ENCODE measurements at regions not wholly inside any gene's neighbourhood (a gene's known extent, or its start where the extent isn't known, plus 50 kb on each side); places are given as distances from the start of the nearest gene placed in this dataset.

- H3K27ac ChIP-seq: no peak overlapping the region
- intact Hi-C loops (cut with DNase I): no loop called here
- no peak for TF ChIP-seq CTCF (IDR thresholded peaks at IDR 0.05)
Observed at GRCh38 chr18:11245879-11246278, 96.5 kb upstream of the PIEZO2 start.

DNA sequence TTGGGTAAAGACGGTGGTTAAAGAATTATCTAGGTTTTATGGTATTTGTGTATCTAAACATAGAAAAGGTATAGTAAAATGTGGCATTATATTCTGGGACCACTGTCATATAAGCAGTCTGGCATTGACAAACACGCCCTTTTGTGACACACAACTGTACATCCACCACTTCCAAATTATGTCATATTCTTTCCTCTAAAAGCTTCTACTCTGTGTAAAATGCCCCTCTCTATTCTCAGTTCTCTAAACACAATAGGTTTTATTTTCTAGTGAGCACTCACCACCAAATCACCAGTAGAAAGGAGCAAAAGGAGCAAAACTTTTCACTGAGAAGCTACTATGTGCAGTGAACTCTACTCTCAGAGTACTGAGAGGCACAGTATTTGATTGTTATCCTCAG lies 88.1 kb upstream of the PIEZO2 start:
- H3K36me3 ChIP-seq: no peaks in the 10 kb centered on the region
- no peak overlapping the region for H3K4me3 ChIP-seq
- no peaks in the 10 kb centered on the region for H3K4me1 ChIP-seq
- no peak overlapping the region for H3K27ac ChIP-seq
- TF ChIP-seq CTCF (IDR thresholded peaks at IDR 0.05): no peak
- H3K27me3 ChIP-seq: no peaks in the 10 kb centered on the region
- DNase-seq (ENCODE audit: low spot score in 2 of 2): no peak
- intact Hi-C loops (cut with DNase I): no loop called here
- no peaks in the 10 kb centered on the region for H3K9me3 ChIP-seq

More at GRCh38 chr18:11245879-11246278, 96.5 kb upstream of the PIEZO2 start:
- no peaks in the 10 kb centered on the region for H3K27me3 ChIP-seq
- no peak overlapping the region for H3K4me3 ChIP-seq
- DNase-seq (ENCODE audit: low spot score in 2 of 2): no peak
- H3K9me3 ChIP-seq: no peaks in the 10 kb centered on the region
- H3K4me1 ChIP-seq: peaks cover 0 to 2% of the 10 kb centered on the region in 2 donors
- no peaks in the 10 kb centered on the region for H3K36me3 ChIP-seq

DNA sequence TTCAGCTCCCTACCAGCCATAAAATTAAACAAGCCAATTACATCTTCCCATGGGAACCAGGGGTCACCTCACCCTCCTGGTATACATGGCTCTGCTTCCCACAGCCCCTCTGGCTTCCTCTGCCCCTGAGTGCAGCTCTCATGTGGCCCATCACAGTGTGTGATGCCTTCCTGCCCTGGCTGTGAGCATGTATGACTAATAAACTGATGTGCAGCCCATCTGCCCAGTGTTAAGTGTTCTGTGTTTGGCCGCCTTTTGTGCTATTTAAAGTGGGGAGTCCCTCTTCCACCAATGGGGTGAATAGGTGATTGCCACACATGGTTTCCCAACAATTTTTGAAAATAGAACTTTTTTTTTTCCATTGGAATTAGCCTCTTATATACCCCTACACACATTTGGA lies 87.7 kb upstream of the PIEZO2 start:
- no peaks in the 10 kb centered on the region for H3K4me1 ChIP-seq
- H3K36me3 ChIP-seq: no peaks in the 10 kb centered on the region
- intact Hi-C loops (cut with DNase I): no loop called here
- DNase-seq (ENCODE audit: low spot score in 2 of 2): no peak
- no peaks in the 10 kb centered on the region for H3K27me3 ChIP-seq
- no peak overlapping the region for H3K4me3 ChIP-seq
- no peak for TF ChIP-seq CTCF (IDR thresholded peaks at IDR 0.05)
- no peak overlapping the region for H3K27ac ChIP-seq
- no peaks in the 10 kb centered on the region for H3K9me3 ChIP-seq

- Histone ChIP-seq H3K27ac (no peak overlapping the region), H3K4me1 (no peaks in the 10 kb centered on the region), H3K27me3 (no peaks in the 10 kb centered on the region), H3K4me3 (no peak overlapping the region), H3K9me3 (no peaks in the 10 kb centered on the region), H3K36me3 (no peaks in the 10 kb centered on the region)
- no peak for TF ChIP-seq CTCF (IDR thresholded peaks at IDR 0.05)
- DNase-seq (ENCODE audit: low spot score in 2 of 2): no peak
- intact Hi-C loops (cut with DNase I): no loop called here
Observed at GRCh38 chr18:11224153-11224552, 74.8 kb upstream of the PIEZO2 start.

DNA sequence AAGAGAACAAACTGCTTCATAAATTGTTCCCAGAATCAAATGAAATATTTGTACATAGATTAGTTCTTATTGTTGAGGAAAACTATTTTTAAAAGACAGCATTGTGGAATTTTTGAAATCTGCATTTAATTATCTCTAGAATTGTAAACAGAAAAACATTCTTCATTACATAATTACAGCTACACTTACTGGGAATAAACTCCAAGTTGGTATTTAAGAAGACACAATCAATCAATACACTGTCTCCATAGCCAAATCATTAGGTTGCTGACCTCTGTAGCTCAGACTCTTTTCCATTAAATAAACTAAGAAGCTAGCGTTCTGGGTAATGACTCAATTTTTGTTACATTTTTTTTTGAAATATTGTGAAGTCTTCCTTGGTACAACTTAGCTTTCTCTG lies 70.2 kb upstream of the PIEZO2 start:
- H3K27me3 ChIP-seq: no peaks in the 10 kb centered on the region
- H3K9me3 ChIP-seq: no peaks in the 10 kb centered on the region
- DNase-seq (ENCODE audit: low spot score in 2 of 2): no peak
- no peak for TF ChIP-seq CTCF (IDR thresholded peaks at IDR 0.05)
- intact Hi-C loops (cut with DNase I): no loop called here
- H3K27ac ChIP-seq: no peak overlapping the region
- H3K4me1 ChIP-seq: no peaks in the 10 kb centered on the region
- no peaks in the 10 kb centered on the region for H3K36me3 ChIP-seq
- H3K4me3 ChIP-seq: no peak overlapping the region

- Histone ChIP-seq H3K27me3 (no peaks in the 10 kb centered on the region), H3K36me3 (no peaks in the 10 kb centered on the region), H3K4me3 (no peak overlapping the region), H3K27ac (no peak overlapping the region), H3K4me1 (no peaks in the 10 kb centered on the region), H3K9me3 (no peaks in the 10 kb centered on the region)
- DNase-seq (ENCODE audit: low spot score in 2 of 2): no peak
- intact Hi-C loops (cut with DNase I): no loop called here
- TF ChIP-seq CTCF (IDR thresholded peaks at IDR 0.05): no peak
Observed at GRCh38 chr18:11215216-11215615, 65.8 kb upstream of the PIEZO2 start.
